Activated CD8-positive, alpha-beta memory T cell treated with anti-CD3 and anti-CD28 coated beads, Interleukin-2, amount 50 U/mL, for 48 hours (primary cell): ENCODE measurements at regions not wholly inside any gene's neighbourhood (a gene's known extent, or its start where the extent isn't known, plus 50 kb on each side); places are given as distances from the start of the nearest gene placed in this dataset.

Source experiments
- DNase-seq: peaks from one replicate; pipeline ENCODE4 v3.0.0-alpha.2; 2020

GRCh38 chr6:40056865-40057264 lies 122.6 kb upstream of the MOCS1 start:
- no peak for DNase-seq

- DNase-seq: no peak
Measured at GRCh38 chr6:40054602-40055001, 120.3 kb upstream of the MOCS1 start.

- DNase-seq: no peak
Measured at GRCh38 chr6:40054186-40054585, 119.9 kb upstream of the MOCS1 start.

GRCh38 chr6:40049128-40049527 lies 114.9 kb upstream of the MOCS1 start:
- no peak for DNase-seq

- DNase-seq: no peak
Measured at GRCh38 chr6:40044196-40044595, 109.9 kb upstream of the MOCS1 start.

- no peak for DNase-seq
Measured at GRCh38 chr6:40042232-40042631, 108.0 kb upstream of the MOCS1 start.

- no peak for DNase-seq
Measured at GRCh38 chr6:40039042-40039441, 104.8 kb upstream of the MOCS1 start.

GRCh38 chr6:40038626-40039025 lies 104.4 kb upstream of the MOCS1 start:
- DNase-seq: no peak

GRCh38 chr6:40037271-40037670 lies 103.0 kb upstream of the MOCS1 start:
- no peak for DNase-seq

GRCh38 chr6:40036186-40036585 lies 101.9 kb upstream of the MOCS1 start:
- no peak for DNase-seq

- DNase-seq: no peak
Measured at GRCh38 chr6:40028449-40028848, 94.2 kb upstream of the MOCS1 start.

GRCh38 chr6:40022867-40023266 lies 88.6 kb upstream of the MOCS1 start:
- no peak for DNase-seq

GRCh38 chr6:40020166-40020565 lies 85.9 kb upstream of the MOCS1 start:
- DNase-seq: no peak

GRCh38 chr6:40015530-40015929 lies 81.3 kb upstream of the MOCS1 start:
- DNase-seq: no peak

GRCh38 chr6:40011844-40012243 lies 77.6 kb upstream of the MOCS1 start:
- DNase-seq: no peak

- no peak for DNase-seq
Measured at GRCh38 chr6:40000964-40001515, 66.8 kb upstream of the MOCS1 start.

GRCh38 chr6:39999006-39999867 lies 65.0 kb upstream of the MOCS1 start:
- DNase-seq: no peak

- no peak for DNase-seq
Measured at GRCh38 chr6:39998126-39998525, 63.9 kb upstream of the MOCS1 start.

GRCh38 chr6:39997101-39997635 lies 62.9 kb upstream of the MOCS1 start:
- DNase-seq: no peak

GRCh38 chr6:39995633-39996032 lies 61.4 kb upstream of the MOCS1 start:
- no peak for DNase-seq

- DNase-seq: no peak
Measured at GRCh38 chr6:39992861-39993622, 58.8 kb upstream of the MOCS1 start.
